NCI-H2081 treated with DMSO at 0.1 percent for 48 hours (cell line): ENCODE measurements at regions not wholly inside any gene's neighbourhood (a gene's known extent, or its start where the extent isn't known, plus 50 kb on each side); places are given as distances from the start of the nearest gene placed in this dataset.
"Not testable (repeated sequence)": the region's sequence is repeated elsewhere in the genome, so short reads cannot be mapped to it uniquely, and the experiment has no call there.

Source experiments
- DNase-seq: peaks from one replicate; lab custom pipeline; 2025; lab: John Stamatoyannopoulos, UW

GRCh38 chr1:119253366-119253765 lies 112.9 kb upstream of the WARS2 start:
- DNase-seq, result no peak

- no peak for DNase-seq
These were observed 113.7 kb upstream of the WARS2 start for GRCh38 chr1:119254067-119254720.

- not testable (repeated sequence) for DNase-seq
These were observed 112.5 kb upstream of the HAO2 start for GRCh38 chr1:119256089-119256488.

- no peak for DNase-seq
These were observed 108.1 kb upstream of the HAO2 start for GRCh38 chr1:119260506-119260905.

GRCh38 chr1:119266386-119266785 lies 102.2 kb upstream of the HAO2 start:
- DNase-seq, result no peak

GRCh38 chr1:119266858-119267257 lies 101.7 kb upstream of the HAO2 start:
- DNase-seq, result no peak

- not testable (repeated sequence) for DNase-seq
These were observed 101.3 kb upstream of the HAO2 start for GRCh38 chr1:119267288-119267687.

- DNase-seq, result no peak
These were observed 99.7 kb upstream of the HAO2 start for GRCh38 chr1:119268879-119269278.

- no peak for DNase-seq
These were observed 93.1 kb upstream of the HAO2 start for GRCh38 chr1:119275145-119276134.

GRCh38 chr1:119276558-119276957 lies 92.0 kb upstream of the HAO2 start:
- no peak for DNase-seq

GRCh38 chr1:119279456-119280381 lies 88.9 kb upstream of the HAO2 start:
- no peak for DNase-seq

GRCh38 chr1:119285482-119285881 lies 83.1 kb upstream of the HAO2 start:
- no peak for DNase-seq

- DNase-seq, result no peak
These were observed 81.9 kb upstream of the HAO2 start for GRCh38 chr1:119286587-119287181.

- DNase-seq, result no peak
These were observed 79.8 kb upstream of the HAO2 start for GRCh38 chr1:119288751-119289150.

GRCh38 chr1:119290297-119290696 lies 78.3 kb upstream of the HAO2 start:
- DNase-seq, result no peak

- DNase-seq, result no peak
These were observed 76.9 kb upstream of the HAO2 start for GRCh38 chr1:119291611-119292206.

- DNase-seq, result no peak
These were observed 74.8 kb upstream of the HAO2 start for GRCh38 chr1:119293797-119294196.

GRCh38 chr1:119294199-119294598 lies 74.4 kb upstream of the HAO2 start:
- DNase-seq, result no peak

- no peak for DNase-seq
These were observed 73.9 kb upstream of the HAO2 start for GRCh38 chr1:119294722-119295121.

GRCh38 chr1:119298687-119299303 lies 69.8 kb upstream of the HAO2 start:
- DNase-seq, result peak; percentile 38

GRCh38 chr1:119302011-119302410 lies 66.6 kb upstream of the HAO2 start:
- no peak for DNase-seq
